ENCODE measurements at regions not wholly inside any gene's neighbourhood (a gene's known extent, or its start where the extent isn't known, plus 50 kb on each side); places are given as distances from the start of the nearest gene placed in this dataset.

DNA sequence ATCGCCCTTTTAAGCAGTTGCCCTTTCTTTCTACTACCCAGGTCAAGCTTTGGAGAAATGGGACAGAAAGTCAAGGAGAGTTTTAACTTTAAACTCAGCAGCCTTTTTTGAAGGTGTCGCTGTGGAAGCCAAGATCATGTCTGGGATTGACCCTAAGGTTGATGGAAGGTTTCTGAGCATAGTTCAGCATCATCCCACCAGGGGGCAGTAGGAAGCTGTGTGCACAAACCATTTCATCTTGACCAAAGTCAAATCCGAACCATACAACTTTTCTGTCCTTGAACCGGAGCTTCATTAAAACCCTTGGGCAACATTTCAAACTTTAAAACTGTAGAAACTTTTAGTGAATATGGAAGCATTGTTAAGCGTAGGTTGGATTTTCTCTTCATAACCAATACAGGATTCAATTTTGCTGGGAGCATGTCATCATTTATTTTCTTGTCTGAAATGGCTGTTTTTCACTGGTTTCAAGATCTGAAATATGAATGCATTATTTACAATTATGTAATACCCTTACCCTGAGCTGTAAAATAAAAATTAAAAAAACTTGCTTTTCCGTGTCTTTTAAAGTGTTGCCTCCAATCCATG, 214.4 kb upstream of the KIAA1217 start:
- TF ChIP-seq, protein P1, sequence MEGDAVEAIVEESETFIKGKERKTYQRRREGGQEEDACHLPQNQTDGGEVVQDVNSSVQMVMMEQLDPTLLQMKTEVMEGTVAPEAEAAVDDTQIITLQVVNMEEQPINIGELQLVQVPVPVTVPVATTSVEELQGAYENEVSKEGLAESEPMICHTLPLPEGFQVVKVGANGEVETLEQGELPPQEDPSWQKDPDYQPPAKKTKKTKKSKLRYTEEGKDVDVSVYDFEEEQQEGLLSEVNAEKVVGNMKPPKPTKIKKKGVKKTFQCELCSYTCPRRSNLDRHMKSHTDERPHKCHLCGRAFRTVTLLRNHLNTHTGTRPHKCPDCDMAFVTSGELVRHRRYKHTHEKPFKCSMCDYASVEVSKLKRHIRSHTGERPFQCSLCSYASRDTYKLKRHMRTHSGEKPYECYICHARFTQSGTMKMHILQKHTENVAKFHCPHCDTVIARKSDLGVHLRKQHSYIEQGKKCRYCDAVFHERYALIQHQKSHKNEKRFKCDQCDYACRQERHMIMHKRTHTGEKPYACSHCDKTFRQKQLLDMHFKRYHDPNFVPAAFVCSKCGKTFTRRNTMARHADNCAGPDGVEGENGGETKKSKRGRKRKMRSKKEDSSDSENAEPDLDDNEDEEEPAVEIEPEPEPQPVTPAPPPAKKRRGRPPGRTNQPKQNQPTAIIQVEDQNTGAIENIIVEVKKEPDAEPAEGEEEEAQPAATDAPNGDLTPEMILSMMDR (IDR thresholded peaks at IDR 0.05; ENCODE audit: insufficient read depth, low read depth, low read length): peak; percentile 89
- TF ChIP-seq EZH2 (IDR thresholded peaks at IDR 0.05; ENCODE audit: insufficient read depth, low read length): no peak

Data from astrocyte (in vitro differentiated cells and primary cell).